ENCODE measurements at regions not wholly inside any gene's neighbourhood (a gene's known extent, or its start where the extent isn't known, plus 50 kb on each side); places are given as distances from the start of the nearest gene placed in this dataset.

GRCh38 chr12:131352296-131352900 lies 358.5 kb upstream of the SFSWAP start:
- Histone ChIP-seq H3K9ac (ENCODE audit: insufficient read depth in 1 of 2, low read length in 2 of 2) (no peak overlapping the region), H3K27me3 (ENCODE audit: control insufficient read depth in 3 of 3, insufficient read depth in 3 of 3, low read length in 2 of 3) (peaks cover 0 to 20% (median 11%) of the 10 kb centered on the region in 3 donors), H3K4me1 (ENCODE audit: control insufficient read depth in 5 of 5, insufficient read depth in 5 of 5, low read length in 5 of 5) (no peaks in the 10 kb centered on the region), H3K4me3 (no peak overlapping the region), H3K9me3 (ENCODE audit: control insufficient read depth in 4 of 4, insufficient read depth in 3 of 4, low read length in 3 of 4) (peaks cover 0 to 3% (median 0%) of the 10 kb centered on the region in 4 donors), H3K27ac (ENCODE audit: low read depth in 1 of 2, low read length in 1 of 2) (no peak overlapping the region), H3K36me3 (ENCODE audit: control insufficient read depth in 4 of 4, insufficient read depth in 4 of 4, low read length in 4 of 4) (no peaks in the 10 kb centered on the region)
- WGBS, 2 donors: 92 to 95% methylated on average over 21 of the region's 21 CpGs
- TF ChIP-seq, protein P1, sequence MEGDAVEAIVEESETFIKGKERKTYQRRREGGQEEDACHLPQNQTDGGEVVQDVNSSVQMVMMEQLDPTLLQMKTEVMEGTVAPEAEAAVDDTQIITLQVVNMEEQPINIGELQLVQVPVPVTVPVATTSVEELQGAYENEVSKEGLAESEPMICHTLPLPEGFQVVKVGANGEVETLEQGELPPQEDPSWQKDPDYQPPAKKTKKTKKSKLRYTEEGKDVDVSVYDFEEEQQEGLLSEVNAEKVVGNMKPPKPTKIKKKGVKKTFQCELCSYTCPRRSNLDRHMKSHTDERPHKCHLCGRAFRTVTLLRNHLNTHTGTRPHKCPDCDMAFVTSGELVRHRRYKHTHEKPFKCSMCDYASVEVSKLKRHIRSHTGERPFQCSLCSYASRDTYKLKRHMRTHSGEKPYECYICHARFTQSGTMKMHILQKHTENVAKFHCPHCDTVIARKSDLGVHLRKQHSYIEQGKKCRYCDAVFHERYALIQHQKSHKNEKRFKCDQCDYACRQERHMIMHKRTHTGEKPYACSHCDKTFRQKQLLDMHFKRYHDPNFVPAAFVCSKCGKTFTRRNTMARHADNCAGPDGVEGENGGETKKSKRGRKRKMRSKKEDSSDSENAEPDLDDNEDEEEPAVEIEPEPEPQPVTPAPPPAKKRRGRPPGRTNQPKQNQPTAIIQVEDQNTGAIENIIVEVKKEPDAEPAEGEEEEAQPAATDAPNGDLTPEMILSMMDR (IDR thresholded peaks at IDR 0.05; ENCODE audit: control extremely low read depth, extremely low read depth): no peak
- DNase-seq: no peak
- no peak for ATAC-seq (ENCODE audit: insufficient read depth, low FRiP score)

DNA sequence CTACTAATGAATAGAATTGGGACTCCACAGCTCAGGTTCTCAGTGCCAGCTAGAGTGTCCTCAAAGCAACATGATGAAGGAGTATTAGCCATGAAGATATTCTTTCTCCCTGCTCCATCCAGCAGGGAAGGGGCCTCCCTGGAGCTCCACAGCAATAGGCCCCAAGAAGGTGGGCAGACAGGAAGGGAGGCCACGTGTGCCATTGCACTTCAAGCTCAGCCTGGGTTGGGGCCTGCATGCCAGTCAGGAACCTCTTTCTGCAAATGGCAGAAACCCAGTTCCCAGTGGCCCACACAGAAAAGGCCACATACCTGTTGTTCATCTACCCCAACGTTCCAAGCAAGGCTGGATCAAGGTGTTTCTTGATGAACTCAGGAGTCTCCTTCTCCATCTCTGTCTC lies 357.5 kb upstream of the SFSWAP start:
- Histone ChIP-seq H3K9me3 (ENCODE audit: control insufficient read depth in 4 of 4, insufficient read depth in 3 of 4, low read length in 3 of 4) (peaks cover 0 to 3% (median 0%) of the 10 kb centered on the region in 4 donors), H3K4me3 (no peak overlapping the region), H3K9ac (ENCODE audit: insufficient read depth in 1 of 2, low read length in 2 of 2) (no peak overlapping the region), H3K27ac (ENCODE audit: low read depth in 1 of 2, low read length in 1 of 2) (no peak overlapping the region), H3K36me3 (ENCODE audit: control insufficient read depth in 4 of 4, insufficient read depth in 4 of 4, low read length in 4 of 4) (no peaks in the 10 kb centered on the region), H3K27me3 (ENCODE audit: control insufficient read depth in 3 of 3, insufficient read depth in 3 of 3, low read length in 2 of 3) (peaks cover 0 to 13% (median 7%) of the 10 kb centered on the region in 3 donors), H3K4me1 (ENCODE audit: control insufficient read depth in 5 of 5, insufficient read depth in 5 of 5, low read length in 5 of 5) (no peaks in the 10 kb centered on the region)
- DNase-seq (no peak), ATAC-seq (ENCODE audit: insufficient read depth, low FRiP score) (no peak)
- 70 to 73% methylated on average over 2 of the region's 2 CpGs for WGBS, 2 donors
- TF ChIP-seq, protein P1 (IDR thresholded peaks at IDR 0.05; ENCODE audit: control extremely low read depth, extremely low read depth): no peak

DNA sequence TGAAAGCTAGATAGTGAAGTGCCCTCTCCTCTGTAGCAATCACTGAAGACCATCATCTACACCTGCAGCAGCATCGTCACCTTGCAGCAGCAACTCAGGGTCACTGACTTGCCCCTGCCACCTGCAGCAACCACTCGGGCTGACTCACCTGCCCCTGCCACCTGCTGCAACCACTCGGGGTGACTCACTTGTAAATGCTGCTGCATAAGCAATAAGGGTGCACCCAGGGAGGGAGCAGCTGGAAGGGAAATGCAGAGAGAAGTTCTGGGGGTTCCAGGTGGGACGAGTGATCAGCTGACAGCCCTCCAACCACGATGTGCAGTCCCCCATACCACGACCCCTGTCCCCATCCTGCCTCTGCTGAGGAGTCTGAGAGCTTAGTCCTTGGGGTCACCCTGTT lies 357.1 kb upstream of the SFSWAP start:
- ATAC-seq (ENCODE audit: insufficient read depth, low FRiP score) (no peak), DNase-seq (no peak)
- peaks cover 0 to 10% (median 7%) of the 10 kb centered on the region in 3 donors for H3K27me3 ChIP-seq (ENCODE audit: control insufficient read depth in 3 of 3, insufficient read depth in 3 of 3, low read length in 2 of 3)
- peaks cover 0 to 3% (median 0%) of the 10 kb centered on the region in 4 donors for H3K9me3 ChIP-seq (ENCODE audit: control insufficient read depth in 4 of 4, insufficient read depth in 3 of 4, low read length in 3 of 4)
- H3K4me3 ChIP-seq: no peak overlapping the region
- H3K9ac ChIP-seq (ENCODE audit: insufficient read depth in 1 of 2, low read length in 2 of 2): no peak overlapping the region
- H3K27ac ChIP-seq (ENCODE audit: low read depth in 1 of 2, low read length in 1 of 2): no peak overlapping the region
- no peaks in the 10 kb centered on the region for H3K36me3 ChIP-seq (ENCODE audit: control insufficient read depth in 4 of 4, insufficient read depth in 4 of 4, low read length in 4 of 4)
- WGBS, 2 donors: 60 to 65% methylated on average over 6 of the region's 6 CpGs
- TF ChIP-seq, protein P1 (IDR thresholded peaks at IDR 0.05; ENCODE audit: control extremely low read depth, extremely low read depth): no peak
- no peaks in the 10 kb centered on the region for H3K4me1 ChIP-seq (ENCODE audit: control insufficient read depth in 5 of 5, insufficient read depth in 5 of 5, low read length in 5 of 5)
